GM12865 (cell line): ENCODE measurements at regions not wholly inside any gene's neighbourhood (a gene's known extent, or its start where the extent isn't known, plus 50 kb on each side); places are given as distances from the start of the nearest gene placed in this dataset.

ENCODE experiments used
- DNase-seq: peaks from one replicate; pipeline ENCODE4 v3.0.0; 2010; ENCODE audit warnings: low read depth
- H3K4me3 ChIP-seq: 2 replicates; pipeline ENCODE4 v1.5.1; 2011; ENCODE audit warnings: mild to moderate bottlenecking, low read depth, low read length, control low read depth
- CTCF ChIP-seq: IDR thresholded peaks from 2 replicates; pipeline ENCODE4 v1.5.1; 2011; ENCODE audit warnings: low read length, control low read depth, low read depth, inconsistent platforms; ENCODE audit not compliant: insufficient read depth; ENCODE audit errors: missing control alignments

GRCh38 chr12:85740186-85740585 lies 96.0 kb downstream of the RASSF9 start:
- TF ChIP-seq CTCF = no peak
- no peak overlapping the region for H3K4me3 ChIP-seq
- DNase-seq = no peak

DNA sequence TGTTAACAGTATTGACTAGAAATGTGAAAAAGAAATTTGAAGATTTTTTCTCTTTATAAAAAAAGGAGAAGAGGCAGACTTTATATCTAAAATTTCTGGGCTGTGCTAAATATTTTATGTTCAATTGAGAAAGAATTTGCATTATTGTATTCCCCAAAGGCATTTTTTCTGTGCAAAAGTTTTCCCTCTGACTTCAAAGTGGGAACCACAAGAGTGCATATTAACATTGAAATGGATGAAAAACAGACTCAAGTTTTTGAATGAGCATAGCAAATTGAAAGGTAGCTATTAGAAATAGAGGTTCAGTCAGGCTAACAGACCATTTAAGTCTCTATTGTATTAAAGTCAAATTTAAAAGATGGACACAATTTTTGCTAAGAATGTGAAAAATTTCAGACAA lies 95.2 kb downstream of the RASSF9 start:
- no peak for DNase-seq
- H3K4me3 ChIP-seq = no peak overlapping the region
- no peak for TF ChIP-seq CTCF

DNA sequence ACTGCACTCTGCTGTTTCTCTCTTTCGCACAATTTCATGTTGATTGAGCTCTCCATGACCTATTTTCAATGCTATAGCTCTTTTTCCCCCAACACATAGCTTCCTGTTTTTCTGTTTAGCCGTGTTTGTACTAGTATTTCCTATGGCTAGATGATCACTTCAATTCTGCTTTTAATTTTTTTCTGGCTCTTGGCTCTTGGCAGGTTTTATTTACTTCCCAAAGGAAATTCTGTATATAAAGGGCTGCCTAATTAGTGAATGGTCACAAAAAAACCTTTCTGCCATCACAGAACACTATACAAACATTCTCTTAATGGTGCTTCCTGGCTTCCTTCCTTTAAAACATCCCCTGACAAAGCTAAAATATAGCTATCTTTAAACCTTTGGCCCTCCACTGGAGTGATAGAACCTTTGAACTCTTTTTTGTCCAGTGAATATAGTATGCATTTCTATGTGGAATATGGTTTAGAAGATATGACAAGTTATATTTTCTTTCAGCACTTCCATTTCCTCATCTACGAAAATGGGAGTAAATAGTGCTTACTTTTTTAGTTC lies 88.2 kb downstream of the RASSF9 start:
- no peak for DNase-seq
- H3K4me3 ChIP-seq = no peak overlapping the region
- no peak for TF ChIP-seq CTCF
